ENCODE measurements at regions not wholly inside any gene's neighbourhood (a gene's known extent, or its start where the extent isn't known, plus 50 kb on each side); places are given as distances from the start of the nearest gene placed in this dataset.

- DNase-seq = no peak
These were observed 1080.7 kb downstream of the LRFN5 start for GRCh38 chr14:42687421-42687820.

DNA sequence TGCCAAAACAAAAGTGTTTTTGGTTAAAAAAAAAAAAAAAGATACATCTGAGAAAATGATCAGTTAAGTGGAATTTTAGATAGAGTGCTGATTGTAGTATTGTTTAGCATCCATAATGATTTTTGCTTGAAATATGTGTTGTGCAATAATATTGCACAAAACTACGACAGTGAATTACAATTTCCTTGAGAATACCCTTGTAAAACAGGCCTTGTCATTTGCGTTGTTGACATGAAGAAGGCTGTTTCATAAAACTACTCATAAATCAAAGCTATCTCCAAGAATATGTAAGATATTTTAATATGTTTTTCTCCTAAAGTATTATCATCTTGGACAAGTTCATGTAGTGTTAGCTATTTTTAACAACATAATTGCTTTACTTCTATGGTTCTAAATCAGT is 1077.0 kb downstream of the LRFN5 start:
- no peak for DNase-seq

DNA sequence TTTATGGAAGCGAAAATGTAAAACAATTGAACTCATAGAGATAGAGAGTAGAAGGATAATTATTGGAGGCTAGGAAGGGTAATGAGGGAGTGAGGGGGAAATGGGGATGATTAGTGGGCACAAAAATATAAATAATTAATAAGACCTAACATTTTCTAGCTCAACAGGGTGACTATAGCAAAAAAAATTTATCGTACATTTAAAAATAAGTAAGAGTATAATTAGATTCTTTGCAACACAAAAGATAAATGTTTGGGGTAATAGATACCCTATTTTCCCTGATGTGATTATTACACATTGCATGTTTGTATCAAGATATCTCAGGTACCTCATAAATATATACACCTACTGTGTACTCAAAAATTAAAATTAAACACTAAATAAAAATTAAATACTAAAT is 1070.0 kb downstream of the LRFN5 start:
- DNase-seq = no peak

DNA sequence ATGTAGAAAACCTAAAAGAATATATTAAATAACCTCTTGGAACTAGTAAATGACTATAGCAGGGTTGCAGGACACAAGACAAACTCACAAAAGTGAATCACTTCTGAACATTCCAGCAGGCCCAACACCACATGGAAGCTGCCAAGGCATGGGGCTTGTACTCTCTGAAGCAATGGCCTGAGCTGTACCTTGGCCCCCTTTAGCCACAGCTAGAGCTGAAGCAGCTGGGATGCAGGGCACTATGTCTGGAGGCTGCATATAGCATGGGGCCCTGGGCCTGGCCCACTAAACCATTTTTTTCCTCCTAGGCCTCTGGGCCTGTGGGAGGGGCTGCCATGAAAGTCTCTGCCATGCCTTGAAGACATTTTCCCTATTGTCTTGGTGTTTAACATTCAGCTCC is 1067.3 kb downstream of the LRFN5 start:
- DNase-seq = no peak

- DNase-seq = no peak
These were observed 1065.0 kb downstream of the LRFN5 start for GRCh38 chr14:42671636-42672035.

DNA sequence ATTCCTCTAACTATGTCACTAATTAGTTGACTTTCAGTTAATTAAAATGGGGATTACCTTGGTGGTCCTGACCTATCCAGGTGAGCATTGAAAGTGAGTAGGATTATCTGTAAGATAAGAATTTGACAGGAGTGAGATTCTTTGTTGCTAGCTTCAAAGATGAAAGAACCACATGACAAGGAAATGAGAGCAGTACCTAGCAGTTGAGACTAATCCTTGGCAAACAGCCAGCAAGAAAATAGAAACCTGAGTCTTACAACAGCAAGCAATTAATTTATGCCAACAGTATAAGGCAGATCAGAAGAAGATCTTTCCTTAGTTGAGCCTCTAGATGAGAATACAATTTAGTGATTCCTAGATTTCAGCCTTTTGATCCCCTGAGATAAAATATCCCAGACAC is 1058.4 kb downstream of the LRFN5 start:
- DNase-seq = no peak

DNA sequence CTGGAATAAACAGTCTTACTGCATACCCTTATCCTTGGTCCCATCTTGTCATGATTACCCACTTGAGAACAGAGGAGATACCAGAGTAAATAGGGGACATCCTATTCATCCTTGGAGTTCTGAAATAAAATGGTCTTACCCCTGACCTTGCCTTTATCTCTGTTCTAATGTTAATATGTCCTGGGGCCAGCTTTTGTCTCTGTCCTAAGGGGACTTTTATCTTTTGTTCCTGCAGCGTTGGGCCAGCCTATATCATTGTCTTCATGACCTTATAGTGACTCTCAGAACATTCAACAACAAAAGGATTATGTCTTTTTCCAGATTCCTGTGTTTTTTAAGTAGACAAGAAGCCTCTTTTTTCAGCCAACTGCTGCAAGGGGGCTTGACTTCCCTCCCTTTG is 1057.5 kb downstream of the LRFN5 start:
- no peak for DNase-seq

- DNase-seq = no peak
These were observed 1048.0 kb downstream of the LRFN5 start for GRCh38 chr14:42654707-42655106.

GRCh38 chr14:42642787-42643186 is 1036.1 kb downstream of the LRFN5 start:
- no peak for DNase-seq

DNA sequence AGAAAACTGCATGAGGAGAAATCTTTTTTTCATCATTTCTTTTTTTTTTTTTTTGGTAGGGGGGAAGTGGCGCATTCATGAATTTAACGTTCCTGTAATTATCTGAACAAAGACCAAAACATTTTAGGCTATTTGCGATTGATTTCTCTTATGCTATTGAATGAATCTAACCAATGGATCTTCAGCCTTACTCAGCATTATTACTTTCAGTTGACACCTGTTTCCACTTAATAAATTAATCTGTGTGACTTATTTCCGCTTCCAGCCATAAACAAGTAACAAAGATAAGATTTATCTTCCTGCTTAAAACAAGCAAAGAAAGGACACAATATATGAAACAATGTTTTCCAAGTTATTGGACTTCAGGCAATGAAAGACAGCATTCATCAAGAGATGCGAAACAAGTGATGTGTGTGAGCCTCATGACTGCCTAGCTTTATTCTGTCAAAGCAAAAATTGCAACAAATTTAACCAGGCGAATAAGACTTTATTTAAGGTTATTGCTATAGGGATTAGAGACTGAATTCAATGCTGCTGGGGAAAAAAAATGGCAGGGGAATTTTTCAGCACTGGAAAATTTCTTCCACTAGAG is 1026.9 kb downstream of the LRFN5 start:
- no peak for DNase-seq

GRCh38 chr14:42629553-42629952 is 1022.9 kb downstream of the LRFN5 start:
- DNase-seq = no peak

DNA sequence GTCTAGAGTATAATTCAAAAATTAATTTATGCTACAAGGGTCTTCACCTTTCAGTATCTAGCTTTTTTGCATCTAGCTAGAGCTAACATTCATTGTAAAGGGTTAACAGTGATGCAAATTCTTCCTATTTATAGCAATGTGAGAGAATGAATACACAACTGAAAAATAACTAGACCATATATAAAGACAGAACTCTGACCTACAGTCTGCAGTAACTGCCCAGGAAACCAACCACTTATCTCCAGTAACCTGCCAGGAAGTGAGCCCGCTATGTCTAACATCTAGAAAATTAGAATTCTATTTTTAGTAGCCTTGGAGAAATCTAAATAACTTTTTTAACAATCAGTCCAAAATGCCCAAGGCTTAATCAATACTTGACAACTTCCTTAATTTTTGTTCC is 1021.9 kb downstream of the LRFN5 start:
- no peak for DNase-seq

GRCh38 chr14:42626986-42627385 is 1020.3 kb downstream of the LRFN5 start:
- DNase-seq = no peak

GRCh38 chr14:42624980-42625761 is 1018.5 kb downstream of the LRFN5 start:
- DNase-seq = no peak

- no peak for DNase-seq
These were observed 1010.3 kb downstream of the LRFN5 start for GRCh38 chr14:42617005-42617404.

DNA sequence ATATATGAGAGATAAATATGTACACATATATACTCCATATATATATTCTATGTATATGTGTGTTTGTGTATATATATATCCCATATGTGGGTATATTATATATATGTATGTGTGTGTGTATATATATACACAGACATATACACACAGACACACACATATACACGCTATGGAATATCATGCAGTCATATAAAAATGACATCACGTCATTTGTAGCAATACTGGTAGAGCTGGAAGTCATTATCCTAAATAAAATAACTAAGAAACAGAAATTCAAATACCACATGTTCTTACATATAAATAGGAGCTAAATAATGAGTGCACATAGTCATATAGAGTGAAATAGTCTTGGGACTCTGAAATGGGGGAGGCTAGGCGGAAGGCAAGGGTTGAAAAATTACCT is 1000.2 kb downstream of the LRFN5 start:
- DNase-seq = no peak

DNA sequence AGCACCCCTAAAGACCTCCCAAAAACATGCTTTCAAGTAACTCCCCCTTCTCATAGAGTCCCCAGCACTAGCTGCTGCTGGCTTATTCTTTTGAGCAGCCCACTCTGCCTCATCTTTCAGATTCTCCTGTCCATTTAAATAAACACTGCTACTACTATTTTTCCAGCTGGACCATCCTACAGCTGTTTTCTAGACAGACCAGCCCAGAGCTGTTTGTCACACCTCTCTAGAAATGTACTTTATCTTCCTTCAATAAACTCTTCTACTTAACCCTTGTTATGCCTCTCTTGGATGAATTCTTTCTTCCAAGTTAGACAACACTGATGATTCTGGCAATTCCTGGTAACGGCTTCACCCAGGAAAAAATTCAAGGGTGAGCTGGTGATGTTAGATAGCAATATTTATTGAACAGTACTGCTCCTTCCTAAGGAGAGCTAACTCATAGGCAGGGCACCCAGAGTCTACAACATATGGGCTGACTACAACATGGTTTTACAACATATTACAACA is 995.7 kb downstream of the LRFN5 start:
- no peak for DNase-seq

GRCh38 chr14:42572032-42572431 is 965.4 kb downstream of the LRFN5 start:
- no peak for DNase-seq

DNA sequence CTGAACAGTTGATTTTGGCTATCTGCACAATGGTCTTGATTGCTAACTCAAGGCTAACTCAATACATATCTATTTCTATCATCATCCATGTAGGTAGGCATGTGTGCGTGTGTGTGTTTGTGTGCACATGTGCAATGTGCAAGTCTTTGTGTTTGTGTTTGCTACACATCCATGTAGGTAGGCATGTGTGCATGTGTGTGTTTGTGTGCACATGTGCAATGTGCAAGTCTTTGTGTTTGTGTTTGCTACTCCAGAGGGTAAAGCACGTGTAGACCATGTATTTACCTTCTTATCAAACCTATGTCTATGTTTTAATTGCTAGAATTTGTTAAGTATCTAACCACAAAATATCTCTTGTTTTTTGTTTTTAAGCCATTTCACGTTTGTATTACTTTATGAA is 962.6 kb downstream of the LRFN5 start:
- DNase-seq = no peak

GRCh38 chr14:42565556-42565955 is 958.9 kb downstream of the LRFN5 start:
- DNase-seq = no peak

GRCh38 chr14:42563313-42563712 is 956.6 kb downstream of the LRFN5 start:
- DNase-seq = no peak

GRCh38 chr14:42556551-42556950 is 949.9 kb downstream of the LRFN5 start:
- DNase-seq = no peak

GRCh38 chr14:42555365-42555764 is 948.7 kb downstream of the LRFN5 start:
- DNase-seq = no peak

- DNase-seq = no peak
These were observed 947.4 kb downstream of the LRFN5 start for GRCh38 chr14:42554091-42554490.
